Pancreas (tissue), 10 donors: ENCODE measurements at regions not wholly inside any gene's neighbourhood (a gene's known extent, or its start where the extent isn't known, plus 50 kb on each side); places are given as distances from the start of the nearest gene placed in this dataset.

Source experiments
- ATAC-seq, 4 donors: fragments of 200-7000 bp; cut with Tn5 transposase; one replicate each; pipeline versions ENCODE4 v1.8.0 to v1.9.1; 2020; ENCODE audit warnings: mild to moderate bottlenecking in 4 of 4, moderate library complexity in 4 of 4
- DNase-seq, 6 donors: peaks; one replicate each; pipeline ENCODE4 v3.0.0-alpha.2; 2020
- FAIRE-seq: peaks from 2 replicates; lab custom pipeline; 2012; peaks lifted over from hg19 to GRCh38; lab: Jason Lieb, UNC
- H3K27ac ChIP-seq, 4 donors: fragments of 200-600 bp; sonication (generic); 1 replicate in 3 of 4; 2 replicates in 1 of 4; pipeline versions ENCODE4 v1.5.0 to v1.8.0; 2020
- H3K27me3 ChIP-seq, 4 donors: fragments of 200-600 bp; one replicate each; pipeline ENCODE4 v1.8.0; 2021
- H3K36me3 ChIP-seq, 3 donors: fragments of 200-600 bp; sonication (generic) in 1 of 3; one replicate each; pipeline versions ENCODE4 v1.5.0 to v1.8.0; 2020 to 2021
- H3K4me1 ChIP-seq, 3 donors: fragments of 200-600 bp; one replicate each; pipeline ENCODE4 v1.8.0; 2021
- H3K4me3 ChIP-seq, 4 donors: fragments of 200-600 bp; sonication (generic) in 2 of 4; one replicate each; pipeline versions ENCODE4 v1.5.0 to v1.8.0; 2020 to 2021
- H3K9me3 ChIP-seq, 4 donors: fragments of 200-600 bp; one replicate each; pipeline ENCODE4 v1.8.0; 2021
- CTCF ChIP-seq, 4 donors: fragments of 200-600 bp; sonication (generic) in 3 of 4; IDR thresholded peaks; one replicate each; pipeline versions ENCODE4 v1.5.0 to v1.8.0; 2021; ENCODE audit warnings: antibody characterized with exemption in 4 of 4
- WGBS, 2 donors: extraction: QIAGEN DNeasy Blood & Tissue Kit; methylation state at CpG; one replicate each; pipeline ENCODE4 v1.1.7; 2013; 5-methylcytosine and 5-hydroxymethylcytosine counted together
- intact Hi-C, 3 donors: fragments of 100-400 bp; cut with DNase I; formaldehyde crosslinking; loops; one replicate each; pipeline versions ENCODE4 v1.11.1 to v1.14.2; 2022
- donor health status: healthy with polysubstance abuse.
- donor health status: DM: no; HTN: no; CAD: no; lungs with moderate emphysema.
- donor health status: DM: no; HTN: no; CAD: no.
- donor health status: control.
- donor health status: control.
- donor health status: Bipolar disorder and iron deficiency.
- donor health status: DM: yes; HTN: yes; CAD: no.
- donor health status: DM: no; HTN: no; CAD: no.
- donor health status: DM: no; HTN: no; CAD: no.
- donor health status: DM: yes; HTN: yes; CAD: no.

GRCh38 chr4:77501240-77501639, 104.4 kb upstream of the CXCL13 start:
- no peak overlapping the region for H3K4me3 ChIP-seq
- TF ChIP-seq CTCF (IDR thresholded peaks at IDR 0.05), result no peak
- no peak for FAIRE-seq
- no peak for ATAC-seq
- no peak for DNase-seq
- H3K27ac ChIP-seq, result no peak overlapping the region
- no peaks in the 10 kb centered on the region for H3K27me3 ChIP-seq
- H3K36me3 ChIP-seq, result no peaks in the 10 kb centered on the region
- H3K9me3 ChIP-seq, result no peaks in the 10 kb centered on the region
- H3K4me1 ChIP-seq, result no peaks in the 10 kb centered on the region
- intact Hi-C loops, result no loop called here

- ATAC-seq (no peak), FAIRE-seq (no peak), DNase-seq (no peak)
- Histone ChIP-seq H3K4me1 (no peaks in the 10 kb centered on the region), H3K27me3 (no peaks in the 10 kb centered on the region), H3K36me3 (no peaks in the 10 kb centered on the region), H3K9me3 (no peaks in the 10 kb centered on the region), H3K27ac (no peak overlapping the region), H3K4me3 (no peak overlapping the region)
- intact Hi-C loops, result no loop called here
- WGBS, 2 donors, result 35 to 45% methylated on average over 2 of the region's 2 CpGs
- no peak for TF ChIP-seq CTCF (IDR thresholded peaks at IDR 0.05)
These were observed 103.8 kb upstream of the CXCL13 start for GRCh38 chr4:77501851-77502250.

DNA sequence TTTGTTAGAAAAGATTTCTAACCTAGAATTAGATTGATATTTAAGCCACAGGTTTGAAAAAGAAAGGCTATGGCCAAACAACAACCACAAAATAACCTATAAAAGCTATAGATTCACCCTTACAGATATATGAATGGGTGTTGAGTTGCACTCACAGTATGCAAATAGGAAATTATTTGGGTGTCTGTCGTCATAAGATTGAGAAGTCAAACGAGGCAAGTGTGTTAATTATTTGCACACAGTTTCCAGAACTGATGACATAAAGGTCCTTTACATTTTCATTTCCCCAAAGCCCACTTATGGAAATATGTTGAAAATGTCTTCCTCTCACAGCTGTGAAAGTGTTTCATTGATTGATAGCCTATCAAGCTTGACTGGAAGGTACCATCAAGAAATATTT, 101.2 kb upstream of the CXCL13 start:
- 25 to 36% methylated on average over 2 of the region's 2 CpGs for WGBS, 2 donors
- no peak for FAIRE-seq
- Histone ChIP-seq H3K36me3 (no peaks in the 10 kb centered on the region), H3K4me1 (no peaks in the 10 kb centered on the region), H3K4me3 (no peak overlapping the region), H3K9me3 (no peaks in the 10 kb centered on the region), H3K27me3 (no peaks in the 10 kb centered on the region), H3K27ac (no peak overlapping the region)
- intact Hi-C loops, result no loop called here
- ATAC-seq, result no peak
- no peak for TF ChIP-seq CTCF (IDR thresholded peaks at IDR 0.05)
- no peak for DNase-seq

- DNase-seq, result no peak
- intact Hi-C loops, result no loop called here
- 70 to 78% methylated on average over 4 of the region's 4 CpGs for WGBS, 2 donors
- Histone ChIP-seq H3K9me3 (no peaks in the 10 kb centered on the region), H3K36me3 (no peaks in the 10 kb centered on the region), H3K27me3 (no peaks in the 10 kb centered on the region), H3K4me3 (no peak overlapping the region), H3K4me1 (no peaks in the 10 kb centered on the region), H3K27ac (no peak overlapping the region)
- ATAC-seq, result no peak
- no peak for FAIRE-seq
- no peak for TF ChIP-seq CTCF (IDR thresholded peaks at IDR 0.05)
These were observed 100.2 kb upstream of the CXCL13 start for GRCh38 chr4:77505275-77505957.

DNA sequence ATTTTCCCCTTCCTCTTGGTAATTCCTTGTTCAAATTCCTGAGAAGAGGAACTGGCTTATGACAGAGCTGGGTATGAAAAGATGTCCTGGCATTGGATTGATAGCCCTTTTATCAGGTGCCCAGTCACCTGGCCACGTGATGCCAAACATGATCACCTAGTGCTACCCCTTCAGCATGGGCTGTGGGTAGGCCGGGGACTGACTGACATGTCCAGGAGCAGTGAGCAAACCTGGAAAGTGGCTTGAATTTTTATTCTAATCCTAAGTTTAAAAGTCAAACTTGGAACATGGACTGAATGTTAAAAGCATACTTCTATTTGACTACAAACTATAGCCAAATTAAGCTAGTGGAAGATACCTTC, 99.7 kb upstream of the CXCL13 start:
- Histone ChIP-seq H3K27me3 (no peaks in the 10 kb centered on the region), H3K27ac (no peak overlapping the region), H3K4me3 (no peak overlapping the region), H3K4me1 (no peaks in the 10 kb centered on the region), H3K36me3 (no peaks in the 10 kb centered on the region), H3K9me3 (no peaks in the 10 kb centered on the region)
- FAIRE-seq, result no peak
- no peak for DNase-seq
- TF ChIP-seq CTCF (IDR thresholded peaks at IDR 0.05), result no peak
- no peak for ATAC-seq
- WGBS, 2 donors, result 77 to 83% methylated on average over 2 of the region's 2 CpGs
- intact Hi-C loops, result no loop called here
